ENCODE measurements at regions not wholly inside any gene's neighbourhood (a gene's known extent, or its start where the extent isn't known, plus 50 kb on each side); places are given as distances from the start of the nearest gene placed in this dataset.
"Not testable (repeated sequence)": the region's sequence is repeated elsewhere in the genome, so short reads cannot be mapped to it uniquely, and the experiment has no call there.

DNA sequence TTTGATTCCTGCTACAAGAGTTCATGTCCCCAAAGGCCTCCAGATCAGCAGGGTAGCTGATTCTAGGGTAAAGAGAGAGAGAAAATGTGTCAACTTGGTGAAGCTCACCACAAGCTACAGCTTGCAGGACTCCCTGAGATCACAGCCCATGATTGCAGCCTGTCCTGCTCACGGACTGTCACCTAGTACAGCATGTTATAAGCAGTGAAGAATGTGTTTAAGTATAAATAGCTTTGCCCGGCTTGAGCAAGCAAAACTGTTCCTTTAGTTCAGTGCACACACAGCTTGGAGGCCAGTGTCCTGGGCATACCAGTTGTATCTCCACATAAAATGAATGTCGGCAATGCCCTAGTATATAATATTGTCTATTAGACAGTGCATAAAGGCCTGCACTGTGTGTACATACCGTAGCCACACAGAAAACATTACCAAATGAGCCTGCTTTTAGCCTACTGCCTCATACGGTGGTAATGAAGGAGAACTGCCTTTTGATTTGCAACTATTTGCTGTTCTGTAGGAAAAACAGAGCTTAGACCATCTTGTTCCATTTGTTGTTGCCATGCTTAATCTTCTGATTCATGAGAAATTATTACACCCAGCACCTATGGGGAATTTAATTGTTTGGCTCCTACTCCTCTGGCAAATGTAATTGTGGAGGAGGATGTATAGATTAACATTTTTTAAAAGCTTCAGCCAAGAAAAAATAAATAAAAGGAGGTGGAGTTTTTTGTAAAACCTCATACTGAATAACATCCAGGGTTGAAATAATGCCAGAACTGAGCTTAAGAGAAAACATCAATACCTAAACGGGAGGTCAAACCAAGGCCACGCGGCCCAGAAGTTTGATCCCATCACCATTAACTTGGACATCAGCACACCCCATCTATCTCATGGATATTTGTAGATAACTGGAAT lies 108.1 kb upstream of the G2E3 start:
- no peak for ATAC-seq

GRCh38 chr14:30456296-30456695 lies 102.7 kb upstream of the G2E3 start:
- Mint-ChIP-seq H3K36me3 (ENCODE audit: low read depth) (no peaks in the 10 kb centered on the region), H3K4me3 (no peak overlapping the region), H3K4me1 (no peaks in the 10 kb centered on the region), H3K27me3 (peaks cover 4% of the 10 kb centered on the region), H3K27ac (no peak overlapping the region)
- no peak for DNase-seq
- H3K9me3 ChIP-seq (ENCODE audit: control insufficient read depth, low read length, poor library complexity, severe bottlenecking): no peaks in the 10 kb centered on the region
- ATAC-seq: no peak

More for the DNA sequence above, 108.1 kb upstream of the G2E3 start:
- H3K27ac Mint-ChIP-seq: no peak overlapping the region
- H3K27me3 Mint-ChIP-seq: peaks cover 4% of the 10 kb centered on the region
- DNase-seq: no peak
- H3K36me3 Mint-ChIP-seq (ENCODE audit: low read depth): no peaks in the 10 kb centered on the region
- peaks cover 3% of the 10 kb centered on the region for H3K4me1 Mint-ChIP-seq
- H3K9me3 ChIP-seq (ENCODE audit: control insufficient read depth, low read length, poor library complexity, severe bottlenecking): no peaks in the 10 kb centered on the region
- no peak overlapping the region for H3K4me3 Mint-ChIP-seq

- ATAC-seq: no peak
Measured at GRCh38 chr14:30462358-30462757, 96.6 kb upstream of the G2E3 start.

GRCh38 chr14:30464481-30464880 lies 94.5 kb upstream of the G2E3 start:
- DNase-seq: no peak
- ATAC-seq: no peak
- H3K9me3 ChIP-seq (ENCODE audit: control insufficient read depth, low read length, poor library complexity, severe bottlenecking): no peaks in the 10 kb centered on the region
- Mint-ChIP-seq H3K4me3 (no peak overlapping the region), H3K27ac (no peak overlapping the region), H3K27me3 (peaks cover 14% of the 10 kb centered on the region), H3K36me3 (ENCODE audit: low read depth) (no peaks in the 10 kb centered on the region), H3K4me1 (no peaks in the 10 kb centered on the region)

More at GRCh38 chr14:30462358-30462757, 96.6 kb upstream of the G2E3 start:
- no peak overlapping the region for H3K27ac Mint-ChIP-seq
- H3K36me3 Mint-ChIP-seq (ENCODE audit: low read depth): no peaks in the 10 kb centered on the region
- H3K27me3 Mint-ChIP-seq: peaks cover 14% of the 10 kb centered on the region
- no peak overlapping the region for H3K4me3 Mint-ChIP-seq
- no peaks in the 10 kb centered on the region for H3K4me1 Mint-ChIP-seq
- DNase-seq: no peak
- no peaks in the 10 kb centered on the region for H3K9me3 ChIP-seq (ENCODE audit: control insufficient read depth, low read length, poor library complexity, severe bottlenecking)

GRCh38 chr14:30468354-30468753 lies 90.6 kb upstream of the G2E3 start:
- ATAC-seq (no peak), DNase-seq (no peak)
- H3K27me3 Mint-ChIP-seq: peaks cover 12% of the 10 kb centered on the region
- no peaks in the 10 kb centered on the region for H3K4me1 Mint-ChIP-seq
- no peak overlapping the region for H3K27ac Mint-ChIP-seq
- no peak overlapping the region for H3K4me3 Mint-ChIP-seq
- H3K9me3 ChIP-seq (ENCODE audit: control insufficient read depth, low read length, poor library complexity, severe bottlenecking): no peaks in the 10 kb centered on the region
- no peaks in the 10 kb centered on the region for H3K36me3 Mint-ChIP-seq (ENCODE audit: low read depth)

DNA sequence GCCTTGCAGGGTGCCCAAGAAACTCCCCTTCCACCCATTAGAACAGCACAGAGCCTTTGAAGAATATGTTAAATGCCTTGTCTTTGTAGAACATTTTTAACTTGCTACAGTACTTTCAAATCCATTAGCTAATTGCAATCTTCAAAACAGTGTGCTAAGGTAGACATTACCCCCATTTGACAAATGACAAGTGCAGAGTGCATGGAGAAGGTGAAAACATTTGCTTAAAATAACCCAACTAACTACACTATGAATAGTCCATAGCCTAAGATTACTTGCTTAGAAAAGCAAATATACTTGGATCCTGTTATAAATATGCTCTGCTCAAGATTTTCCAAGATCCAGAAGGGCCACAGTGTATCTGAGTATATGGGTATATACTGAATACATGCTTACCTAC lies 87.0 kb upstream of the G2E3 start:
- DNase-seq (no peak), ATAC-seq (no peak)
- Mint-ChIP-seq H3K4me1 (no peaks in the 10 kb centered on the region), H3K27ac (no peak overlapping the region), H3K36me3 (ENCODE audit: low read depth) (no peaks in the 10 kb centered on the region), H3K4me3 (no peak overlapping the region), H3K27me3 (peaks cover 12% of the 10 kb centered on the region)
- no peaks in the 10 kb centered on the region for H3K9me3 ChIP-seq (ENCODE audit: control insufficient read depth, low read length, poor library complexity, severe bottlenecking)

- peaks cover 12% of the 10 kb centered on the region for H3K27me3 Mint-ChIP-seq
- not testable (repeated sequence) for DNase-seq; H3K36me3 Mint-ChIP-seq (ENCODE audit: low read depth); ATAC-seq; H3K27ac Mint-ChIP-seq; H3K4me3 Mint-ChIP-seq; H3K4me1 Mint-ChIP-seq; H3K9me3 ChIP-seq (ENCODE audit: control insufficient read depth, low read length, poor library complexity, severe bottlenecking)
Measured at GRCh38 chr14:30473846-30474696, 84.9 kb upstream of the G2E3 start.

- H3K9me3 ChIP-seq (ENCODE audit: control insufficient read depth, low read length, poor library complexity, severe bottlenecking): no peaks in the 10 kb centered on the region
- Mint-ChIP-seq H3K4me1 (no peaks in the 10 kb centered on the region), H3K27ac (no peak overlapping the region), H3K4me3 (no peak overlapping the region), H3K36me3 (ENCODE audit: low read depth) (no peaks in the 10 kb centered on the region), H3K27me3 (peaks cover 11% of the 10 kb centered on the region)
- DNase-seq: no peak
- no peak for ATAC-seq
Measured at GRCh38 chr14:30482276-30482675, 76.7 kb upstream of the G2E3 start.

DNA sequence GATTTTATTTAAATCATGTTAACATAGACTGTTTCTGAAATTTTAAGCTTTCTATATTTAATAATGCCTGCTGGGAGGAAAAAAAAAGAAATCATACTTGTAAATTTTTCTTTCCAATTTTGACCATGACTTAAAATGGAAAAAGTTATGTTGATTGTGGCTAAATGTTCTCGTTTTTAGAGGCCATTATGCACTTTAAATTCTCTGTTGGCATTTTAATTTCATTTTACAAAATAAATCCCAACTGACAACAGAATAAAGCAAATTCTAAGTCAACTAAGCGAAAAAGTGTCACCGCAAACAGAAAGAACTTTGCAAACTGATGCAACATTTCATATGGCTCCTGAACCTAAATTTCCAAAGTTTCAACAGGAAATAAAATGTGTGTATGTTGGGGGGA lies 74.8 kb upstream of the G2E3 start:
- H3K9me3 ChIP-seq (ENCODE audit: control insufficient read depth, low read length, poor library complexity, severe bottlenecking): no peaks in the 10 kb centered on the region
- DNase-seq (no peak), ATAC-seq (no peak)
- Mint-ChIP-seq H3K36me3 (ENCODE audit: low read depth) (no peaks in the 10 kb centered on the region), H3K27me3 (peaks cover 14% of the 10 kb centered on the region), H3K27ac (no peak overlapping the region), H3K4me3 (no peak overlapping the region), H3K4me1 (no peaks in the 10 kb centered on the region)

DNA sequence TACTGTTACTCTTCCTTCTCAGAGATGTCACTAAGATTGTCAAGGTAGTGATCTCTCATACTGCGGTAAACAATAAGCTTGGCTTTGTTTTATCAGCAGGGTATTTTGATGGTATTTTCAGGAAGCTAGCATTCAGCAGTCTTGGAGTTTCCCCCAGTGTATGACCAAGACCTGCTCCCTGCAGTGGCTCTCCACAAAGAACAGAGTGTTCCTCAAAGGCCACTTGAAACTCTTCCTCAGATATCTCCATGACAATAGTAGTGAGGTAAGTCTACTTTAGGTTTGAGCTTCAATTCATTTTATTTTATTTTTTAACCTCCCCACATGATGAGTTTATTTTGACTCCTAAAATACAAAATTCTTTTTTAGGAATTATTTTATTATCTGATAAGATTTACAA lies 74.0 kb upstream of the G2E3 start:
- H3K9me3 ChIP-seq (ENCODE audit: control insufficient read depth, low read length, poor library complexity, severe bottlenecking): no peaks in the 10 kb centered on the region
- no peak overlapping the region for H3K4me3 Mint-ChIP-seq
- no peak for ATAC-seq
- H3K27ac Mint-ChIP-seq: no peak overlapping the region
- no peaks in the 10 kb centered on the region for H3K4me1 Mint-ChIP-seq
- peaks cover 14% of the 10 kb centered on the region for H3K27me3 Mint-ChIP-seq
- no peaks in the 10 kb centered on the region for H3K36me3 Mint-ChIP-seq (ENCODE audit: low read depth)
- DNase-seq: no peak

GRCh38 chr14:30496852-30497251 lies 62.1 kb upstream of the G2E3 start:
- peaks cover 2% of the 10 kb centered on the region for H3K36me3 Mint-ChIP-seq (ENCODE audit: low read depth)

GRCh38 chr14:30499358-30499757 lies 59.6 kb upstream of the G2E3 start:
- no peak overlapping the region for H3K4me3 Mint-ChIP-seq
- no peaks in the 10 kb centered on the region for H3K4me1 Mint-ChIP-seq
- H3K27me3 Mint-ChIP-seq: peaks cover 14% of the 10 kb centered on the region
- no peak for ATAC-seq
- H3K9me3 ChIP-seq (ENCODE audit: control insufficient read depth, low read length, poor library complexity, severe bottlenecking): no peaks in the 10 kb centered on the region
- DNase-seq: no peak
- no peak overlapping the region for H3K27ac Mint-ChIP-seq
- peaks cover 2% of the 10 kb centered on the region for H3K36me3 Mint-ChIP-seq (ENCODE audit: low read depth)

More at GRCh38 chr14:30496852-30497251, 62.1 kb upstream of the G2E3 start:
- ATAC-seq (no peak), DNase-seq (no peak)
- no peak overlapping the region for H3K4me3 Mint-ChIP-seq
- H3K27me3 Mint-ChIP-seq: peaks cover 14% of the 10 kb centered on the region
- H3K4me1 Mint-ChIP-seq: no peaks in the 10 kb centered on the region
- H3K27ac Mint-ChIP-seq: no peak overlapping the region
- H3K9me3 ChIP-seq (ENCODE audit: control insufficient read depth, low read length, poor library complexity, severe bottlenecking): no peaks in the 10 kb centered on the region

- Mint-ChIP-seq H3K27me3 (peaks cover 8% of the 10 kb centered on the region), H3K4me3 (no peak overlapping the region), H3K27ac (no peak overlapping the region), H3K4me1 (no peaks in the 10 kb centered on the region), H3K36me3 (ENCODE audit: low read depth) (peaks cover 2% of the 10 kb centered on the region)
- H3K9me3 ChIP-seq (ENCODE audit: control insufficient read depth, low read length, poor library complexity, severe bottlenecking): no peaks in the 10 kb centered on the region
- ATAC-seq (no peak), DNase-seq (no peak)
Measured at GRCh38 chr14:30500222-30500621, 58.7 kb upstream of the G2E3 start.
